Fibroblast of gingiva (primary cell): ENCODE measurements at regions not wholly inside any gene's neighbourhood (a gene's known extent, or its start where the extent isn't known, plus 50 kb on each side); places are given as distances from the start of the nearest gene placed in this dataset.
"Not testable (repeated sequence)": the region's sequence is repeated elsewhere in the genome, so short reads cannot be mapped to it uniquely, and the experiment has no call there.

Experiments used
- DNase-seq: peaks from one replicate; pipeline ENCODE4 v3.0.0-alpha.2; 2011; ENCODE audit warnings: low read depth

GRCh38 chr16:13739621-13740373 lies 180.2 kb upstream of the ERCC4 start:
- not testable (repeated sequence) for DNase-seq

GRCh38 chr16:13742928-13743327 lies 177.0 kb upstream of the ERCC4 start:
- no peak for DNase-seq

- no peak for DNase-seq
Measured at GRCh38 chr16:13743571-13743970, 176.4 kb upstream of the ERCC4 start.

- DNase-seq = no peak
Measured at GRCh38 chr16:13756411-13757140, 163.4 kb upstream of the ERCC4 start.

GRCh38 chr16:13766334-13766733 lies 153.6 kb upstream of the ERCC4 start:
- no peak for DNase-seq

GRCh38 chr16:13767215-13767614 lies 152.7 kb upstream of the ERCC4 start:
- DNase-seq = no peak

- no peak for DNase-seq
Measured at GRCh38 chr16:13768471-13768870, 151.5 kb upstream of the ERCC4 start.

- no peak for DNase-seq
Measured at GRCh38 chr16:13770436-13770835, 149.5 kb upstream of the ERCC4 start.

- no peak for DNase-seq
Measured at GRCh38 chr16:13772782-13773181, 147.2 kb upstream of the ERCC4 start.

GRCh38 chr16:13779676-13780075 lies 140.3 kb upstream of the ERCC4 start:
- DNase-seq = no peak

GRCh38 chr16:13780406-13781168 lies 139.4 kb upstream of the ERCC4 start:
- no peak for DNase-seq

- no peak for DNase-seq
Measured at GRCh38 chr16:13781169-13781564, 138.8 kb upstream of the ERCC4 start.

- no peak for DNase-seq
Measured at GRCh38 chr16:13781575-13782338, 138.2 kb upstream of the ERCC4 start.

GRCh38 chr16:13791095-13791494 lies 128.9 kb upstream of the ERCC4 start:
- DNase-seq = no peak

- no peak for DNase-seq
Measured at GRCh38 chr16:13793841-13794409, 126.0 kb upstream of the ERCC4 start.

GRCh38 chr16:13795131-13795530 lies 124.8 kb upstream of the ERCC4 start:
- no peak for DNase-seq

- no peak for DNase-seq
Measured at GRCh38 chr16:13797718-13798117, 122.2 kb upstream of the ERCC4 start.

- no peak for DNase-seq
Measured at GRCh38 chr16:13798211-13798610, 121.7 kb upstream of the ERCC4 start.

GRCh38 chr16:13803974-13804373 lies 116.0 kb upstream of the ERCC4 start:
- DNase-seq = no peak

GRCh38 chr16:13805951-13806350 lies 114.0 kb upstream of the ERCC4 start:
- DNase-seq = no peak

- DNase-seq = no peak
Measured at GRCh38 chr16:13806671-13807070, 113.3 kb upstream of the ERCC4 start.

- no peak for DNase-seq
Measured at GRCh38 chr16:13808102-13808501, 111.9 kb upstream of the ERCC4 start.
